C4-2B (cell line): ENCODE measurements at regions not wholly inside any gene's neighbourhood (a gene's known extent, or its start where the extent isn't known, plus 50 kb on each side); places are given as distances from the start of the nearest gene placed in this dataset.

ENCODE experiments used
- H3K27ac ChIP-seq: fragments of 450-650 bp; 2 replicates; pipeline ENCODE4 v1.5.1; 2017
- CTCF ChIP-seq: fragments of 450-650 bp; conservative IDR thresholded peaks from 2 replicates; pipeline ENCODE4 v1.5.1; 2017; ENCODE audit warnings: mild to moderate bottlenecking
- ZFX ChIP-seq: fragments of 450-650 bp; IDR thresholded peaks from 2 replicates; pipeline ENCODE4 v1.6.1; 2017

- no peak overlapping the region for H3K27ac ChIP-seq
- TF ChIP-seq ZFX (no peak), CTCF (no peak)
Measured at GRCh38 chr18:1003499-1003898, 98.8 kb downstream of the ADCYAP1 start.

GRCh38 chr18:1006304-1006703 lies 101.6 kb downstream of the ADCYAP1 start:
- no peak overlapping the region for H3K27ac ChIP-seq
- TF ChIP-seq CTCF (no peak), ZFX (no peak)

- TF ChIP-seq CTCF (no peak), ZFX (no peak)
- H3K27ac ChIP-seq = no peak overlapping the region
Measured at GRCh38 chr18:1006965-1007364, 102.3 kb downstream of the ADCYAP1 start.

- TF ChIP-seq CTCF (no peak), ZFX (no peak)
- H3K27ac ChIP-seq = no peak overlapping the region
Measured at GRCh38 chr18:1011349-1011748, 106.7 kb downstream of the ADCYAP1 start.

GRCh38 chr18:1012775-1013174 lies 108.1 kb downstream of the ADCYAP1 start:
- H3K27ac ChIP-seq = no peak overlapping the region
- TF ChIP-seq ZFX = no peak
- no peak for TF ChIP-seq CTCF

GRCh38 chr18:1013951-1014350 lies 109.3 kb downstream of the ADCYAP1 start:
- H3K27ac ChIP-seq = no peak overlapping the region
- TF ChIP-seq CTCF (no peak), ZFX (no peak)

- no peak overlapping the region for H3K27ac ChIP-seq
- TF ChIP-seq CTCF = no peak
- TF ChIP-seq ZFX = no peak
Measured at GRCh38 chr18:1014509-1014908, 109.8 kb downstream of the ADCYAP1 start.
